ENCODE measurements at regions not wholly inside any gene's neighbourhood (a gene's known extent, or its start where the extent isn't known, plus 50 kb on each side); places are given as distances from the start of the nearest gene placed in this dataset.
A peak's percentile ranks its signal among the peaks of the same experiment; 100 is the strongest.

DNA sequence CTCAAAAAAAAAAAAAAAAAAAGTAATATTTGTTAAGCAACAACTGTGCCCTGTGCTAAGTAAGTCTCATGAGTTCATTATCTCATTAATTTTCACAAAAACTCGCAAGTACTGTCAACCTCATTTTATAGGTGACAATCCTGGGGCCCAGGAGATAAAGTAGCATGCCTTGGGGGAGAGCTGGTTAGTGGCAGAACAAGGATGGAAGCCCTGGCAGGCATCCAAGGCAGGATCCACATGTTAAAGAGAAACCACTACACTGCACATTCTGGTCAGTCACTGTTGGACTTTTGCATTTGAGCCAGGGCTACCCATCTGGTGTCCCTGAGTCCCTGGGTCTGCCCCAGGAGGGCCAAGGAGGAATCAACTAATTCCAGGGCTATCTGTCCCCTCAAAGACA, 54.6 kb downstream of the ZFP36L2 start:
- DNase-seq (ENCODE audit: low read depth in 2 of 2) = no peak

DNA sequence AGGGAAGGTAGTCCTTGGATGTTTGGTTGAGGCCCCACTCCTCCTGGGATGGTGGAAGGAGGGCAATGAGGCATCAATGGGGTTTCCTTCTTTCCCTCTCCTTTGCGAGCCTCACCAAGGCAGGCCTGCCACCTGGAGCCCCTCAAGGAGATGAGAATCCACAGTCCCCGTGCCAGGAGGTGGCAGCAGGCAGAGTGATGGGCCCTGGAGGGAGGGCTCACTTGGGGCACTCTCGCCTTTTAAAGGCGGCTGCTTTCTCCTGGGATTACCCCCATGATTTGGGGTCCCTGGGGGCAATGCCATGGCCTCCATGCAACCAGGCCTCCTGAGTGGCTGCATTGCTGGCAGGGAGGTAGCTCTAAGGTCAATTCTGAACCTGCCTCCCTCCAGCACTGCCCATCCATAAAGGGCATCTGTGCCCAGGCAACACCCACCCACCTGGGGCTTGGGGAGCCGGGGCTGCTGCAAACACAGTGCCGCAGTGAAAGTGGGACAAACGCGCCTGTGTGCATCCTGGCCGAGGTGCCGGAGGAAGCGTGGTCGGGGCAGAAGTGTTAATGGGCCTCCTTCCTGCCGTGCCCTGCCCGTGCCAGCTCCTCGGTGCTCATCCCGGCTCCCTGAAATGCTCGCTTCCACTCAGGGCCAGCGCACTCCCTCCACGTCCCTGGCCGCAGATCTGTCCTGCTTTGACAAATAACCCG, 55.9 kb downstream of the ZFP36L2 start:
- no peak for DNase-seq (ENCODE audit: low read depth in 2 of 2)

DNA sequence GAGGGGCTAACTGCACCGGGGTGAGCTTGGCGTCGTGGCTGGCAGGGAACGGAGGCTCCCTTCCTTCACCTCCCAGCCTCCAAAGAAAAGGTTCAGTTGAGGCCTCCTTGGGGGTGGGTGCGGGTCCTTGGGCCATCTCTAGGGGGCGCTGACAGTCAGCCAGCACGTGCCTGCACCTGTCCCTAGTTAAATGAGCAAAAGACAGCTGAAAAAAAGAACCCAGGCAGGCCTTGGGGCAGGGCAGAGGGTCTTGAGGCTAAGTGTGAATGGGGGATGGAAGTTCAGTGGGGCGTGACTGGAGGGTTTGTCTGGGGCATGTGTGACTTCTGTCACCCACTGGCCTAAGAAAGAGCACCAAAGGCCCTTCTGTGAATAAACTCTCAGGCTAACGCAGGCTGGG, 56.4 kb downstream of the ZFP36L2 start:
- DNase-seq (ENCODE audit: low read depth in 2 of 2) = peak; percentile 55 to 74

DNA sequence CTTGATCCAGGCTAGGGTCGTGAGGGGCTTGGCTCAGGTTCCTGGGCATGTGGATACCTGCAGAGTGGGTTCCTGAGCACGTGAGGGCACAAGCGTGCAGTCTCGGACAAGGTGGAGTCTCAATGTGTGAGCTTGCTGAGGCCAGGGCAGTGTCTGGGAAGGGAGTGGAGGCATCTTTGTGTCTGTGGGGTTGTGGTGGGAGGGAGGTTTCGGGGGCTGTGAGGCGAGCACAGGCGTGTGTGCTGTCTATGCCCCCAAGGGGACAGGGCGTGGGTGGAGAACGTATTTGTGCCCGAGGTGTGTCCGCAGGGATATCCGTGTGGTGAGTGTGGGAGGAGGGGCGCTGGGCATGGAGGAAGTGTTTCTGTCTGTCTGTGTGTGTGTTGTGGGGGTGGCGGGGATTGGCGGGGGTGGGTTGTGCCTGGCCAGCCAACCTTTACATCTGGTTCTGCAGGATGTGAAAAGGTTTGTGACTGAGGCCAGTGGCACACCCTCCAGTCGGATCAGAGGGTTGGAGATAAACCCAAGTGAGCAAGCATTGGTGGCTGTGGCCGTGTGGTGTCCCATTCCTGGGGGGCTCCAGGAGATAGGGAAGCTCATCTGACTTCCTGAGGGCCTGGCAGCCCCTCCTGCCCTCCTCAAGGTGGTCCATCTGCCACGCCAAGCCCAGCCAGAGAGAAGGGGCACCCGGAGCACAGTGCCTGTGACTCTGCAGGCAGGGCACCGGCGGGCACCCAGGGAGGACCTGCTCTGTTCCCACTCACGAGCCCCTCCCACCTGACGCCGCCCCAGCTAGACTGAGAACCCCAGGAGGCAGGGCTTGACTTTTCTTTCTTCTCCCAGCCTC, 57.1 kb downstream of the ZFP36L2 start:
- DNase-seq (ENCODE audit: low read depth in 2 of 2) = no peak

DNA sequence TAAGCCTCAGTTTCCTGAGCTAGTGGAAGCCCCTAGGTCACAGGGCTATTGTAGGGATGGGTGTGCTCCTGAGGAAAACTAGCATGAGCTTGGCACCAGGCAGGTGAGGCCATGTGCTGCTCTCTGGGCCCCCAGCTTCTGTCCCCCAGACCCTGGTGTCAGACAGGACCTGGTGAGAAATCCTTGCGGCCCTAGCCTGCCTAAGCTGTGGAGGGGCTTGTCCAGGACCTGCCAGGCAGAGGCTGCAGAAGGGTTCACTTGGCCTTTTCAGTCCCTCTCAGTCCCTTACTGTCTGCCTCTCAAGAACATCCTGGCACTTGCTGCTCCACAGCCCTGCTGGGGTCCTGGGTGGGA, 58.4 kb downstream of the ZFP36L2 start:
- DNase-seq (ENCODE audit: low read depth in 2 of 2) = no peak

DNA sequence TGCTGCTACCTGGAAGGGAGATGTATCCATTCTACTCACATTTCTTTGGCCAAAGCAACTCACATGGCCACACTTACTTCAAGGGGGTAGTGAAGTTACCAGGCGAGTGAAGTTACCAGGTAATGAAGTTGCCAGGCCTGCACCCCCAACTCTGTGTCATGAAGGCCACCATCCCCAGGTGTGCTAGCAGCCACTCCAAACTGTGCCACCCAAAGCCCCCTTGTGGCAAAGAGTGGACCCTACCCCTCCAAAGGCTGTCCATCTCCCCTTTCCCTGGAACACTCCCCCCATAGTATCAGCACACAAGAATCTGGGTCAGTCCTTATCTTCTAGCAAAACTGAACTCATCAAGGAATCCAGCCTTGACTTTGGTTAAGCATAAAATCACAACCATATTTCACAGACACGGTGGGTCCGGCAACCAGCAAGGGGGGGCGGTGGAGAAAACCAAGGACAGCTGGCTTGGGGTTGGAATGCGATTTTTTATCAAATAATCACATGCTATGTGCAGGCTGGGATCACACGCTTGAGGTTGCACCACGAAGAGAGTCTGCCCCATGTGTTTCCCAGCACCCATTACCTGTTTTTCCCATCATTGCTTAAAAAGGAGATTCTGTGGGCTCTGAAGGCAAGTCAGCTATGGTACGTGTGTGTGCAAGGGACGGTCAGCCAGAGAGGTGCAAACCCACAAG, 60.9 kb downstream of the ZFP36L2 start:
- DNase-seq (ENCODE audit: low read depth in 2 of 2) = no peak

DNA sequence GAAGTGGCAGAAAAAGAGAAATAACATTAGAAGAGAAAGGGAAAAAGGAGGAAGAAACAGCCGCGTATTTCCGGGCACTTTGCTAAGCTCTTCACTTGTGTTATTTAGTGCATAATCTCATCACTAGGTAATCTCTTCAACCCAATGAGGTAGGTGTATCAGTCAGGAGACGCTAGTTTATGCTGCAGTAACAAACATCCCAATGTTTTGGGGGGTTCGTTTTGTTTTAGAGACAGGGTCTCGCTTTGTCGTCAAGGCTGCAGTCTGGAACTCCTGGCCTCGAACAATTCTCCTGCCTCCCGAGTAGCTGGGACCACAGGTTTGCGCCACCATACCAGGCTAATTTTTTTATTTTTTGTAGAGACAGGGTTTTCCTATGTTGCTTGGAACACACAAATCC, 61.7 kb downstream of the ZFP36L2 start:
- no peak for DNase-seq (ENCODE audit: low read depth in 2 of 2)

DNA sequence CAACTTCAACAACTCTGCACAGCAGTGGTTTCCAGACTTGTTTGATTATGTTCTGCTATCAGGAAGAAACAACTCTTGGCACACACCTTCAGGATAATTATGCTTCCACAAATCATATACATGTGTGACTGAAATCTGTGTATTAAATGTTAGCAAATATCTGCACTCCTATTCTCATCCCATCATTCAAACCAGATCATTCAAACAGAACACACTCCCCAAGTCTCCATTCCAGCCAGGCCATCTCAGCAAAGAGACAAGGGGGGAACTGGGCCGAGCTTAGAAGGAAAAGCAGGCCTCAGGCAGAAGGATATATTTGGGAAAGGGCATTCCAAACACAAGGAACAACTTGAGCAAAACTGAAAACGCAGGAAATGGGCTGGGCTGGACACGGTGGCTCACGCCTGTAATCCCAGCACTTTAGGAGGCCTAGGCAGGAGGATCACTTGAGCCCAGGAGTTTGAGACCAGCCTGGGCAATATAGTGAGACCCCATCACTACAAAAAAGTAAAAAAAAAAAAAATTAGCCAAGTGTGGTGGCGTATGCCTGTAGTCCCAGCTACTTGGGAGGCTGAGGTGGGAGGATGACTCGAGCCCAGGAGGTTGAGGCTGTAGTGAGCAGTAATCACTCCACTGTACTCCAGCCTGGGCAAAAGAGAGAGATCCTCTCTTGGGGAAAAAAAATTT, 62.7 kb downstream of the ZFP36L2 start:
- no peak for DNase-seq (ENCODE audit: low read depth in 2 of 2)

GRCh38 chr2:43162511-43162776, 64.0 kb downstream of the ZFP36L2 start:
- no peak for DNase-seq (ENCODE audit: low read depth in 2 of 2)

- DNase-seq (ENCODE audit: low read depth in 2 of 2) = no peak
Observed at GRCh38 chr2:43161650-43162510, 64.5 kb downstream of the ZFP36L2 start.

DNA sequence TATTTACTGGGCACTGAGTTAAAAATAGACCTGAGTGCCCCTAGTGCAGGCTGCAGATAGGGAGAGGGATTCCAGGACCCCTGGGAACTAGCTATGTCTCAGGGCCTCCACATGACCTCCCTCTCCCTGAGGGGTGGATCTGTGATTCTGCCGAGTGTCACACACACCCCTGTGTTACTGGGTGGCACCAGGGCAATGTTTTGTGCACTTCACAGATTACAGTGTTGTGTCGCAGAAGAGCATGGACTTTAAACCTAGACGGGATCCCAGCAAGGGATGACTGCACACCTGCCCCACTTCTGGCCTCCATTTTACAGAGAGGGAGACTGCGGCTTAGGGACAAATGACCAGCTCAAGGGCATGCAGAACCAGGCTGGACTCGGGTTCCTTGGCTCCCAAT, 65.6 kb downstream of the ZFP36L2 start:
- no peak for DNase-seq (ENCODE audit: low read depth in 2 of 2)

DNA sequence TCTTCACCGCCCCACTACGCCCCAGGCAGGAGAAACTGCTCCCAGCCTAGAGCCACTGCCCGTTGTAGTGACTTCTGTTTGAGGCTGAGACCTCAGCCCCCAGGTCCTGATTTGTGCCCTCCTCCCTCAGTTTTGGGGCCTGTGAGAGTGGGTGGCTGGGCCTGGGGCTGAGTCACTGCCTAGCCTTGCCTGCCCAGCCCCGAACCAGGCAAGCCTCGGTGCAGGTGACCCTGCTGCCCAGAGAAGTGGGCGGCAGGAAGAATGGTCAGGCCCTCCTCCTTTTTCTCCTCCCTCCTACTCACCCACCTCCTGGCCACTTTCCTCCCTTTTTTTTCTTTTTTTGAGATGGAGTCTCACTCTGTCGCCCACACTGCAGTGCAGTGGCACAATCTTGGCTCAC, 66.6 kb downstream of the ZFP36L2 start:
- no peak for DNase-seq (ENCODE audit: low read depth in 2 of 2)

- peak; percentile 57 to 65 for DNase-seq (ENCODE audit: low read depth in 2 of 2)
Observed at GRCh38 chr2:43158259-43158880, 68.0 kb downstream of the ZFP36L2 start.

- DNase-seq (ENCODE audit: low read depth in 2 of 2) = no peak
Observed at GRCh38 chr2:43157506-43158246, 68.7 kb downstream of the ZFP36L2 start.

GRCh38 chr2:43155851-43156411, 70.5 kb downstream of the ZFP36L2 start:
- DNase-seq (ENCODE audit: low read depth in 2 of 2) = no peak

DNA sequence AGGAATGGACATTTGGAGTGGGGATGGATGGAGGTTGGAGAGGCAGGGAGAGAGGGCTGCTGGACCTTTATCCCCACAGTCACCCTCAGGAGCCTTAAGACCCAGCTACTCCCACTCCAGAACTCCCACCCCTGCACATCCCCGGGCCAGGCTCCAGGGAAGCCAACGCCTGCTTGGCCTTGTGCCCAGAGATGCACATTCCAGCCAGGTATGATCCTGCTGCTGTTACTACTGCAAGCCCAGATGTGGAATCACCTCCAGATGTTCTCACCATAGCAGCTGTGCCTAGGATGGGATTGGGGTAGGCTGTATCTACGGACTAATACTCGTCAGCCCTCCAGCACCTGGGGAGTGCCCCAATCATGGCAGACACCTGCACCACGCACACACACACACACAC, 71.7 kb downstream of the ZFP36L2 start:
- DNase-seq (ENCODE audit: low read depth in 2 of 2) = no peak

DNA sequence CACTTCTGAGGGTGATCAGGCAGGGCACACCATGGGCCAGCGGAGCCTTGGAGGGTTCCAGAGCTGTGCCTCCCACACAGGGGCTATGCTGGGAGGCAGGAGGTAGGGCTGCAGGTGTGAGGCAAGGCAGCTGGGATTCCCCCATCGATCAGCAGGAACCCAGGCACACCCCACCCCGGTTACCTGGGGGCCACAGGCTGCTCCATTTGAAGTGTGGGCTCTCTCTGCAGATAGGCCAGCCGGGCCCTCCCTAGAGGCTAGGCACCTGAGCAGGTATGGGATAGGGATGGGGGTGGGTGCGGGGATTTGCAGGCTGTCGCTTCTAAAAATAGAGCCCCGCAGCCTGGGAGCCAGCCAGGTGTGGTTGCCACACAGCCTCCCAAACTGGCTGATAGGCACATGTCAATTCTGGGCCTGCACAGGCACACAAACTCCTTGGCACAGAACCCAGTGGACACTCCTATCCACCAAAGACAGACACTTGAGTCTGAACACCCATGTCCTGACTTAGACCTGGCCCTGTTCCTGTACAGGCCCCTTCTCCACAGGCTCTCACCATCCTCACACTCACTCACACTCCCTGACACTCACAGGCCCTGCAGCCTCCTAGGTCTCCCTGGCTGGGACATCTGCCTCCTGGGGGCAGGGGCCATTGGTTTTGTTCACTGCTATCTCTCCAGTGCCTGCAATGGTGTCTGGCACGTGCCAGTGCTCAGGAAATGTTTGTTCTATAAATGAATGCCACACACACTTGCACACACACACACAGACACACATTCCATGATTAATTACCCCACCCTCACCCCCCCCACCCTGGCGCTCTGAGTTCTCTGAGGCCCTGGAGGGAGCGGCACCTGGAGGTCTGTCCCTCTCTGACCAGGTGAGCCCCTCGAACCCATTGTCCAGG, 73.4 kb downstream of the ZFP36L2 start:
- no peak for DNase-seq (ENCODE audit: low read depth in 2 of 2)

DNA sequence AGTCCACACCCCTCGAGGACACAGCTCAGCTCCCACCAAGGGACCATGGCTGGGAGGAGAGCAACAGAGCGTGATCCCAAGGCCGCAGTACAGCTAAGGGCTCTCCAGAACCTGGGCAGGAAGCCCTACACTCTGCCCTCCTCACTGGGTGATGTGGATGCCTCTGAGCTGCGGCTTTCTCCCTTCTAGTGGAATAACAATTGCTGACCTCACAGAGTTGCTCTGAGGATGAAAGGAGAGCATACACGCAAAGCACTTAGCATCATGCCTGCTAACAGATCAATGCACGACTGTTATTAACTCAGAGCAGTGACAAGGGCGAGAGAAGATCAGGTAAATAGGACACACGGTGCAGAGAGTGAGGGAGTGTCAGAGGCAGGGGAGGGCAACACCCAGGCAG, 74.2 kb downstream of the ZFP36L2 start:
- DNase-seq (ENCODE audit: low read depth in 2 of 2) = no peak
